Body of pancreas (tissue), 4 donors: ENCODE measurements at regions not wholly inside any gene's neighbourhood (a gene's known extent, or its start where the extent isn't known, plus 50 kb on each side); places are given as distances from the start of the nearest gene placed in this dataset.

Experiments
- ATAC-seq: fragments of 150-250 bp; one replicate; pipeline ENCODE4 v1.9.1; 2016
- DNase-seq, 4 donors: peaks; one replicate each; pipeline ENCODE4 v3.0.0-alpha.2; 2019
- H3K27ac ChIP-seq, 4 donors: fragments of 200-600 bp; sonication (generic); 1 replicate in 3 of 4; 2 replicates in 1 of 4; pipeline versions ENCODE4 v1.5.1 to v1.6.1; 2016 to 2019; ENCODE audit warnings: mild to moderate bottlenecking in 1 of 4, mixed read lengths in 1 of 4, moderate library complexity in 1 of 4
- H3K27me3 ChIP-seq, 2 donors: fragments of 200-600 bp; sonication (generic); one replicate each; pipeline ENCODE4 v1.6.0; 2016; ENCODE audit warnings: mild to moderate bottlenecking in 1 of 2
- H3K36me3 ChIP-seq, 2 donors: fragments of 200-600 bp; sonication (generic); replicated peaks in 1 of 2; 2 replicates each; pipeline ENCODE4 v1.5.1; 2016; ENCODE audit warnings: low read depth in 2 of 2; ENCODE audit not compliant: insufficient read depth in 1 of 2
- H3K4me1 ChIP-seq: fragments of 200-600 bp; sonication (generic); one replicate; pipeline ENCODE4 v1.6.0; 2016
- H3K4me3 ChIP-seq, 2 donors: fragments of 200-600 bp; sonication (generic); 1 replicate in 1 of 2; 2 replicates in 1 of 2; pipeline ENCODE4 v1.5.1; 2016 to 2019
- H3K9me3 ChIP-seq, 3 donors: fragments of 200-600 bp; sonication (generic); 1 replicate in 2 of 3; 2 replicates in 1 of 3; pipeline ENCODE4 v1.5.1; 2016
- POLR2A ChIP-seq, 3 donors: fragments of 450-650 bp; IDR thresholded peaks; one replicate each; pipeline ENCODE4 v1.6.1; 2016; ENCODE audit warnings: antibody characterized with exemption in 3 of 3, mild to moderate bottlenecking in 2 of 3
- WGBS, 2 donors: methylation state at CpG; one replicate each; pipeline ENCODE4 v1.1.5; 2017; 5-methylcytosine and 5-hydroxymethylcytosine counted together
- intact Hi-C: fragments of 100-400 bp; cut with DNase I; formaldehyde crosslinking; loops from one replicate; pipeline ENCODE4 v1.15.1; 2023
- TF ChIP-seq, protein P1 (sequence below), 7 experiments: fragments of 450-650 bp in 4 of 7; fragments of 200-600 bp in 3 of 7; sonication (generic) in 3 of 7; IDR thresholded peaks; one replicate each; pipeline ENCODE4 v1.5.1; 2016 to 2019; ENCODE audit warnings: antibody characterized with exemption in 7 of 7

DNA sequence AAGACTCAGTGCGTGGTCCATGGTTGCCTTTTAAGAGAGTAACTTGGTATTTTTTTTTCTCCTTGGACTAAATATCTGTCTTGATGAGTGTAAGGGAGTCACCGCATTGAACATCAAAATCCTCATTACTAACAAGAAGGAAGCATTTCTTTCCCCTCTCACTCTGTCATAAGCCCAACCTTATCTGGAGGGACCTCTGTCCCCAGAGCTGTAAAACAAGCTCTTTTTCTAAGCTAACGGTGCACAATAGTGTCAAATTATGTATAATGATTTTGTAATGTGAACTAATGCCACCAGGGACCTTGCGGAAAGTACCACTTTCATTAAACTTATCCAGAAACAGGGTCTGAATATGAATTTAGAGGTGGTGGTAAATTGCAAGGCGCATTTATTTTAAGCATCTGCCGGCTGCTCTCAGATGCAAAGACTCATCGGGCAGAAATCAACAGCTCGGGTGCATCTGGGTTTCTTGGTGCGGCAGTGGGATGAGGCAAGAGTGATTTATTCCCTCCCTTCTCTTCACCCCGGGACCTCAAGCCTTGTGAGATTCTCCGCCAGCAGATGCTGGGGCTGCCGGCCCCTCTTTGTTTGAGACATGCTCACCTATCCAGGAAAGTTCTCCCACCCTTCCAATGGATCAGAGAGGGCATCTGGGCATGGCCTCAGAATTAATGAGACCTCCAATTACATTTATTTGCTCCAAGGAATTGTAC lies 95.2 kb upstream of the IRX3 start:
- DNase-seq (no peak), ATAC-seq (no peak)
- Histone ChIP-seq H3K27ac (no peak overlapping the region), H3K4me1 (no peaks in the 10 kb centered on the region), H3K27me3 (no peaks in the 10 kb centered on the region), H3K36me3 (no peaks in the 10 kb centered on the region), H3K9me3 (no peaks in the 10 kb centered on the region), H3K4me3 (no peak overlapping the region)
- intact Hi-C loops = no loop called here
- 69 to 80% methylated on average over 12 of the region's 12 CpGs for WGBS, 2 donors
- TF ChIP-seq, protein P1, sequence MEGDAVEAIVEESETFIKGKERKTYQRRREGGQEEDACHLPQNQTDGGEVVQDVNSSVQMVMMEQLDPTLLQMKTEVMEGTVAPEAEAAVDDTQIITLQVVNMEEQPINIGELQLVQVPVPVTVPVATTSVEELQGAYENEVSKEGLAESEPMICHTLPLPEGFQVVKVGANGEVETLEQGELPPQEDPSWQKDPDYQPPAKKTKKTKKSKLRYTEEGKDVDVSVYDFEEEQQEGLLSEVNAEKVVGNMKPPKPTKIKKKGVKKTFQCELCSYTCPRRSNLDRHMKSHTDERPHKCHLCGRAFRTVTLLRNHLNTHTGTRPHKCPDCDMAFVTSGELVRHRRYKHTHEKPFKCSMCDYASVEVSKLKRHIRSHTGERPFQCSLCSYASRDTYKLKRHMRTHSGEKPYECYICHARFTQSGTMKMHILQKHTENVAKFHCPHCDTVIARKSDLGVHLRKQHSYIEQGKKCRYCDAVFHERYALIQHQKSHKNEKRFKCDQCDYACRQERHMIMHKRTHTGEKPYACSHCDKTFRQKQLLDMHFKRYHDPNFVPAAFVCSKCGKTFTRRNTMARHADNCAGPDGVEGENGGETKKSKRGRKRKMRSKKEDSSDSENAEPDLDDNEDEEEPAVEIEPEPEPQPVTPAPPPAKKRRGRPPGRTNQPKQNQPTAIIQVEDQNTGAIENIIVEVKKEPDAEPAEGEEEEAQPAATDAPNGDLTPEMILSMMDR (IDR thresholded peaks at IDR 0.05) = no peak
- TF ChIP-seq POLR2A (IDR thresholded peaks at IDR 0.05) = no peak

DNA sequence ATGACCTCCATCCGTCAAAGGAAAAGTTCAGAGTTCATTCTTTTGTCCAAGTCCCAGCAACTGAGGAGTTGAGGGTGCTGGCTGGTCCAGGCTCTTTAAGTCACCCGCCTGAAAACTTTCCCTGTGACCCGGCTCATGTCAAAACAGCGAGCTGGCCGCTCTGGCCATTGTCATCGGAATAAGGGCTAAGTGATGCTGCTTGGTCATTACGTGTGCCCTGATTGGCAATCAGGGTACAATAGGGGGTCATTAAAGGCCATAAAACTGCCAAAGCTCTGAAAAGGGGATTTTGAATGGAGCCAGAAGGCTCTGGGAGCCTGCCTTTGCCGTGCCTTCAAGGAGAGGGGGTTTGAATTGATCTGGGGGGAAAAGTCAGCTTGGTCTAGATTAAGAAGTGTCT lies 88.5 kb upstream of the IRX3 start:
- H3K4me3 ChIP-seq = no peak overlapping the region
- no peak for TF ChIP-seq POLR2A (IDR thresholded peaks at IDR 0.05)
- TF ChIP-seq, protein P1 (IDR thresholded peaks at IDR 0.05) = no peak
- H3K27me3 ChIP-seq = no peaks in the 10 kb centered on the region
- no peak overlapping the region for H3K27ac ChIP-seq
- H3K36me3 ChIP-seq = no peaks in the 10 kb centered on the region
- H3K4me1 ChIP-seq = no peaks in the 10 kb centered on the region
- intact Hi-C loops = no loop called here
- ATAC-seq = no peak
- WGBS, 2 donors = 31 to 47% methylated on average over 7 to 8 of the region's 8 CpGs
- no peak for DNase-seq
- no peaks in the 10 kb centered on the region for H3K9me3 ChIP-seq

DNA sequence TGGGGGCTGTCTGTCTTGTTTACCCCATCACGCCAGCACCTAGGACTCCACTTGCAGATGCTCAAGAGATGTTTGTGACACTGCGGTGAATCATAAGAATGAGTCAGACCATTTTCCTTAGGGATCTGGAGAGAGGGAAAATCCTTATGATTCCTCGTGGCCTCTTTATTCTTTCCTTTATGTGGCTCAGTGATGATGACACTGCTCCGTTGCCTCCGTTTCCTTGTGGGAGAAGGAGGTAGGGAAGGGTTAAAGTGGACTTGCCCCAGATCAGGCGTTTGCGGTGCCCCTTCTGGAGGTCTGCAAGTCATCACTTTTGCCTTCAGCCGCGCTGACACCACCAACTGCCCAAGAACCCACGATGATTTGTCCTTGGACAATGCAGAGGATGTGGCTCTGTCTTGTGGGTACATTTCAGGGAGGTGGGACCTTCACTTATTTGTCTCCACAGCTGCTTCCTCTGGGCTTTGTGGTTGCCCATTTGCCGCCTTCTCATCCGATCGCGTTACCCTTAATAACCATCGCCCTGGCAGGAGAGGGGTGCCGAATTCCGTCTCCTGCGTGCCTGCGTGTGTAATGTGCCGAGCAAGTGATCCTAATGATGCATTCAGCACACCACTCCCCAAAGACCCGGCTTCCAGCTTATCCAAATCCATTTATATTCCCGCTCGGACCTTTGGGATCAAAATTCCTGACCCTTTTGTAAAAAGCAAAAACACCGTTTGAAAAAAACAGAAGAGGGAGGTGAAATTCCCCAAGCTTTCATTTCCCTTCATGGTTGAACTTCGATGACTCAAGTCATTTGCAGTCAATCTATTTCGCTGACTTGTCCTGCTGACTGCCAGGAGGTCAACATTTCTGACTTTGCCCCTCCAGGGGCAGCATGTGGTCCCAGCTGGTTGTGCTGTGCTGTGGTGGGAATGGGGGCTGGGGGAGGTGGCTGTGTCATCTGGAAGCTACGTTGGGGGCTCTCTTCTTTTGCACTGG lies 87.2 kb upstream of the IRX3 start:
- Histone ChIP-seq H3K36me3 (no peaks in the 10 kb centered on the region), H3K27ac (no peak overlapping the region), H3K4me3 (no peak overlapping the region), H3K27me3 (no peaks in the 10 kb centered on the region), H3K4me1 (no peaks in the 10 kb centered on the region), H3K9me3 (no peaks in the 10 kb centered on the region)
- intact Hi-C loops = no loop called here
- no peak for TF ChIP-seq POLR2A (IDR thresholded peaks at IDR 0.05)
- WGBS, 2 donors = 52 to 57% methylated on average over 27 of the region's 27 CpGs
- DNase-seq = no peak
- no peak for ATAC-seq

- H3K9me3 ChIP-seq = no peaks in the 10 kb centered on the region
- intact Hi-C loops = no loop called here
- no peak overlapping the region for H3K27ac ChIP-seq
- no peaks in the 10 kb centered on the region for H3K27me3 ChIP-seq
- no peak for DNase-seq
- no peak overlapping the region for H3K4me3 ChIP-seq
- TF ChIP-seq POLR2A (IDR thresholded peaks at IDR 0.05) = no peak
- TF ChIP-seq, protein P1 (IDR thresholded peaks at IDR 0.05) = no peak
- 28 to 35% methylated on average over 27 to 29 of the region's 29 CpGs for WGBS, 2 donors
- H3K4me1 ChIP-seq = no peaks in the 10 kb centered on the region
- ATAC-seq = no peak
- no peaks in the 10 kb centered on the region for H3K36me3 ChIP-seq
Measured at GRCh38 chr16:54370278-54371040, 83.9 kb upstream of the IRX3 start.

DNA sequence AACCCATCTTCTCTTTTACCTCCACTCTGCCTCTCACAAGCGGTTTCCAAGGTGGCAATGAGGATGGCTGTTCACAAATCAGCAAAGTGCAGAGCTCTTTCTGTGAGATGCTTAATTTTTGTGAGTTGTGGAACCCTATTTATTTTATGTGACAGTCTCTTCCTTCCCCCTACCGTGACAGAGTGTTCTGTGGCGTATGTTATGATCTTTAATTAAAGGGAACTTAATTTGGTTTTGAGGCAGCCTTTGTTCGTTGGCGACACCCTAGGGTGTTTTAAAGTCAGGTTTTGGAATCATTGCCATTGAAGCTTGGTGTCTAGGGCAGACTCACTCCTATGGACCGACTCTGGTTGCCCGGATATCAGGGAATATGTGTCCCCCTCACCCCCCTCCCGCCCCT lies 83.3 kb upstream of the IRX3 start:
- Histone ChIP-seq H3K27me3 (no peaks in the 10 kb centered on the region), H3K27ac (no peak overlapping the region), H3K9me3 (no peaks in the 10 kb centered on the region), H3K4me1 (no peaks in the 10 kb centered on the region), H3K36me3 (no peaks in the 10 kb centered on the region), H3K4me3 (no peak overlapping the region)
- ATAC-seq (no peak), DNase-seq (no peak)
- 62 to 69% methylated on average over 8 of the region's 8 CpGs for WGBS, 2 donors
- intact Hi-C loops = no loop called here
- TF ChIP-seq, protein P1 (IDR thresholded peaks at IDR 0.05) = no peak
- no peak for TF ChIP-seq POLR2A (IDR thresholded peaks at IDR 0.05)
